Omental fat pad (tissue), 3 donors: ENCODE measurements at regions not wholly inside any gene's neighbourhood (a gene's known extent, or its start where the extent isn't known, plus 50 kb on each side); places are given as distances from the start of the nearest gene placed in this dataset.

Source experiments
- ATAC-seq: fragments of 150-250 bp; one replicate; pipeline ENCODE4 v1.9.1; 2016; ENCODE audit warnings: mild to moderate bottlenecking, moderate library complexity; ENCODE audit not compliant: low FRiP score
- DNase-seq: peaks from one replicate; pipeline ENCODE4 v3.0.0-alpha.2; 2019; ENCODE audit warnings: low spot score
- TF ChIP-seq, protein P1 (sequence below), 3 donors: fragments of 450-650 bp; IDR thresholded peaks; one replicate each; pipeline ENCODE4 v1.5.1; 2016 to 2017; ENCODE audit warnings: antibody characterized with exemption in 3 of 3, mild to moderate bottlenecking in 3 of 3, moderate library complexity in 2 of 3

DNA sequence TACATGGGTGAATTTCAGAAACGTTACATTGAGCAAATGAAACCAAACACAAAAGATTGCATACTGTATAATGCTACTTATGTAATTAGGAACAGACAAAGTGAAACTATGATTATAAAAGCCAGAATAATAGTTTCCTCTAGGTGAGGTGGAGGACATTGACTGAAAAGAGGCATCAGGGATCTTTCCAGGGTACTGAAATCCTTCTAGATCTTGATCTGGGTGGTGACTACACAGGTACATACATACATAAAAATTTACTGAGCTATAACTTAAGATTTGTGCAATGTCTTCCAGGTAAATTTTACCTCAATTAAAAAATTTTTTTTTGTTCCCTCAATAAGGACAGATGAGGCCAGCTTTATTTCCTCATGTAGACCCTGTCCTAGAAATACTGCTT, 665.6 kb upstream of the UBE2E2 start:
- DNase-seq (no peak), ATAC-seq (no peak)
- TF ChIP-seq, protein P1, sequence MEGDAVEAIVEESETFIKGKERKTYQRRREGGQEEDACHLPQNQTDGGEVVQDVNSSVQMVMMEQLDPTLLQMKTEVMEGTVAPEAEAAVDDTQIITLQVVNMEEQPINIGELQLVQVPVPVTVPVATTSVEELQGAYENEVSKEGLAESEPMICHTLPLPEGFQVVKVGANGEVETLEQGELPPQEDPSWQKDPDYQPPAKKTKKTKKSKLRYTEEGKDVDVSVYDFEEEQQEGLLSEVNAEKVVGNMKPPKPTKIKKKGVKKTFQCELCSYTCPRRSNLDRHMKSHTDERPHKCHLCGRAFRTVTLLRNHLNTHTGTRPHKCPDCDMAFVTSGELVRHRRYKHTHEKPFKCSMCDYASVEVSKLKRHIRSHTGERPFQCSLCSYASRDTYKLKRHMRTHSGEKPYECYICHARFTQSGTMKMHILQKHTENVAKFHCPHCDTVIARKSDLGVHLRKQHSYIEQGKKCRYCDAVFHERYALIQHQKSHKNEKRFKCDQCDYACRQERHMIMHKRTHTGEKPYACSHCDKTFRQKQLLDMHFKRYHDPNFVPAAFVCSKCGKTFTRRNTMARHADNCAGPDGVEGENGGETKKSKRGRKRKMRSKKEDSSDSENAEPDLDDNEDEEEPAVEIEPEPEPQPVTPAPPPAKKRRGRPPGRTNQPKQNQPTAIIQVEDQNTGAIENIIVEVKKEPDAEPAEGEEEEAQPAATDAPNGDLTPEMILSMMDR (IDR thresholded peaks at IDR 0.05), result no peak

DNA sequence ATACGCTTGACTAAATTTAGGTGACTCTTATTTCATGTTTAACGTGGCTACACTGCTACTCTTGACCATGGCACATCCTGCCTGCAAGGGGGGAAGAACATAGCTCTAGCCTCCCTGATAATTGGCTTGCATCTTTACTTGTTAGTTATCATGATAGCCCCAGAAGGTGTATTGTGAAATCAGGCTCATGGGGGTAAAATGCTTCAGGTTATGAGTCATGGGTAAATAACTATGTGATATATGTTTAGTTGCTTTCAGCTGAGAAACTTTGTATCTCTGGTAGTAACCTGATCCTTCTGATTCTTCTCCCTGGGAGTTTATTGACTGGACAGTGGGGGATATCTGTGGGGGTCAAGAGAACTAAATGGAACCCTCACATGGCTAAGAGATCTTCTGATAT, 660.8 kb upstream of the UBE2E2 start:
- DNase-seq (no peak), ATAC-seq (no peak)
- TF ChIP-seq, protein P1 (IDR thresholded peaks at IDR 0.05), result no peak

DNA sequence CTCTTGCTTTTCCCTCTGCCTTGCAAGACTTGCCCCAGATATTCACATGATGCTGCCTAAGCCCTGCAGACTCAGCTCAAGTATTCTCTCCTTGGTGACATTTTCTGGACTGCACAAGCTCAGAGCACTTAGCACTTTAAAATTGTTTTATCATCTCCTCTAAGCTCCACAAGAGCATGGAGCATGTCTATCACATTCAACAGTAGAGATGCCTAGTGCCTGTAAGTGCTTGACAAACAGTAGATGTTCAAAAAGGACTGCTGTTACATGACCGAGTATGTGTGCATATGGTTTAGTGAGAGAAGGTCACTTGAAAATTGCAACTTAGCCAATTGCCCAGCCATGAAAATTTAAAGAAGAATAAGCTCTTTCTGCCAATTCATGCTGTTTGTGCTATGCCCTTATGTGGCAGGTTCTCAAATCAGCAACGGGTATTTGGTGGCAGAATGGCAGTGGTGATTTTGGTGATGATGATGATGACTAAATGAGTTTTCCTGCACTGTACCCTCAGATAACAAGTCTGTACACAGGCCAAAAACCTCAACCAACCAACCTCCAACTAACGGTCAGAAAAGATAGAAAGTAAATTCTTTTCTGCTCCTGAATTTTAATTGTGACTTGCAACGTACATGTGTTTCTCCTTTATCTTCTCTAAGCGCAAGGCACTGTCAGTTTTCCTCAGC, 647.2 kb upstream of the UBE2E2 start:
- TF ChIP-seq, protein P1 (IDR thresholded peaks at IDR 0.05), result no peak
- DNase-seq (no peak), ATAC-seq (no peak)

DNA sequence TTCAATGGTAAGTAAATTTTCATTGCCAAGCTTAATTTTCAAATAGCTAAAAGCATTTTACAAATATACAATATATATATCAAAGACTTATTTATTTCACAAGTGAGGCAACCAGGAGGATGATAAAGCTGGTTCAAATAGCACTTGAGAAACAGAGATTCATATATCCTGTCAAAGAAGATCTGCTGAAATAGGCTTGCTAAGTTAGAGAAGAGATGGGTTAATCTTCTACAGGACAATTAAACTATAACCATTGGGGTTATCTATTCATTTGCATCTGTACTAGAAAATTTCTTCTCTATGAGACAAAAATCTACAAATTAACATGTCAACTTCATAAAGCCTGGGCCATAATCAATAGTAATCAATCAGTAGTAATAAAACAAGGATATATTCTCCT, 637.7 kb upstream of the UBE2E2 start:
- no peak for ATAC-seq
- no peak for DNase-seq
- TF ChIP-seq, protein P1 (IDR thresholded peaks at IDR 0.05), result no peak

DNA sequence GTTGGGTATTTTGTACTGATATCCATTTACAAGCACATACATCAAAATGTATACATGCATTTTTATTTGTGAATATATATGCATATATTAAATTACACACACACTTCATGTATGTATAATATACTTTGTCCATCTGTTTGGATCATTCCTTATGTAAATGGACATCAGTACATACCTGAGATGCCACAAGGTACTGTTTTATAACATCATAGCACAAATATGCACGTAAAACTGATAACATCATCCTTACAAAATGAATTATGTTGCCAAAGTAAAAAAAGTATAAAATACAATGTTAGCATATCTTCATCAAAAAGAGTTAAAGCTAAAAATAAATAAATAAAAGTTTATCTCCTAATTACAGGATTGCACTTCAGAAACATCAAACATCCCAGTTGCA, 634.8 kb upstream of the UBE2E2 start:
- TF ChIP-seq, protein P1 (IDR thresholded peaks at IDR 0.05), result no peak
- DNase-seq (no peak), ATAC-seq (no peak)

DNA sequence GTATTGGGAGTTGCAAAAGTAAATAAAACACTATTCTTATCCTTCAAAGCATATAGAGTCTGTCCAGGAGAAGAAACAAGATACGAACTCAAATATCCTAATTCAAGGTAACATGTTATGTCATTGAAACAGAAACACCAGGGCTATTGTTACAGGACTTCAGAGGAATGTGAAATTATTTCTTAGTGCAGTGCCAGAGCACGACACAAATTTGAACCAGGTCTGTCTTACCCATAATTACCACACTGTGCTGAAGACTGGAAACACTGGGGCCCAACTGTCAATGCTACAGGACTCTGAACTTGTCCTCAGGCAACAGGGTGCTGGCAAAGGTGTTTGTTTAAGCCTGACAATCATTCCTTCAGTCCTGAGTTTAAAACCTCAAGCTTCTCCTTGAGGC, 633.6 kb upstream of the UBE2E2 start:
- ATAC-seq (no peak), DNase-seq (no peak)
- TF ChIP-seq, protein P1 (IDR thresholded peaks at IDR 0.05), result no peak

DNA sequence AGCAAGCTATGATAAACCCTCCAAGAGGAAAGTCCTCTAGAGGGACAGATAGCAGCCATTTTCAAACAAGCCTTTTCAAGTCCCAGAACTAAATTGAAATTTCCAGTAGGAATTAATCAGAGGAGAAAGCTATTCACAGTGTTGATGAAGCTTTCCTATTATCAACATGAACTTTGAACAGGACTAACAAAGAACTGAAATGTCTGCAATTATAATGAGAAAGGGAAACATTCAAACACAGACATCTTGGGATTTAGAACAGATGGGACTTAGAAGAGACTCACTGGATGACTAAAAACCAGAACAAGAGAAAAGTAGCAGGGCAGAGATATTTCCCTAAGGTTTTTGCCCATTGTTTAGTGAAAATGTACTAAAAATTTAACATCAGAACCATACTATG, 622.1 kb upstream of the UBE2E2 start:
- no peak for DNase-seq
- ATAC-seq, result no peak
- TF ChIP-seq, protein P1 (IDR thresholded peaks at IDR 0.05), result no peak
